ENCODE measurements at regions not wholly inside any gene's neighbourhood (a gene's known extent, or its start where the extent isn't known, plus 50 kb on each side); places are given as distances from the start of the nearest gene placed in this dataset.

DNA sequence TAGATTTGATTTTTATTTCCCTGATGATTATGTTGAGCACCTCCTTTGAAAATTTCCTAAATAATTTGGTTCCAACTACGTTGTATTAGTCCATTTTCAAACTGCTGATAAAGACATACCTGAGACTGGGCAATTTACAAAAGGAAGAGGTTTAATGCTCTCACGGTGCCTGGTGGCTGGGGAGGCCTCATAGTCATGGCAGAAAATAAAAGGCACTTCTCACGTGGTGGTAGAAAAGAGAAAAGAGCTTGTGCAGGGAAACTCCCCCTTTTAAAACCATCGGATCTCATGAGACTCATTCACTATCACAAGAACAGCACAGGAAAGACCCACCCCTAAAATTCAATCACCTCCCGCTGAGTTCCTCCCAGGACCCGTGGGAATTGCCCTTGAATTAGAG lies 372.3 kb downstream of the RPL10L start:
- Histone ChIP-seq H3K27ac (no peak overlapping the region), H3K4me1 (no peaks in the 10 kb centered on the region), H3K4me3 (no peak overlapping the region), H3K27me3 (no peaks in the 10 kb centered on the region), H3K36me3 (no peaks in the 10 kb centered on the region), H3K9me3 (peaks cover 0 to 6% (median 0%) of the 10 kb centered on the region in 11 donors)
- intact Hi-C loops (cut with DNase I): no loop called here
- ATAC-seq (no peak), DNase-seq (no peak)
- 49 to 56% methylated on average over 6 of the region's 6 CpGs for WGBS, 2 donors
- TF ChIP-seq, protein P1, sequence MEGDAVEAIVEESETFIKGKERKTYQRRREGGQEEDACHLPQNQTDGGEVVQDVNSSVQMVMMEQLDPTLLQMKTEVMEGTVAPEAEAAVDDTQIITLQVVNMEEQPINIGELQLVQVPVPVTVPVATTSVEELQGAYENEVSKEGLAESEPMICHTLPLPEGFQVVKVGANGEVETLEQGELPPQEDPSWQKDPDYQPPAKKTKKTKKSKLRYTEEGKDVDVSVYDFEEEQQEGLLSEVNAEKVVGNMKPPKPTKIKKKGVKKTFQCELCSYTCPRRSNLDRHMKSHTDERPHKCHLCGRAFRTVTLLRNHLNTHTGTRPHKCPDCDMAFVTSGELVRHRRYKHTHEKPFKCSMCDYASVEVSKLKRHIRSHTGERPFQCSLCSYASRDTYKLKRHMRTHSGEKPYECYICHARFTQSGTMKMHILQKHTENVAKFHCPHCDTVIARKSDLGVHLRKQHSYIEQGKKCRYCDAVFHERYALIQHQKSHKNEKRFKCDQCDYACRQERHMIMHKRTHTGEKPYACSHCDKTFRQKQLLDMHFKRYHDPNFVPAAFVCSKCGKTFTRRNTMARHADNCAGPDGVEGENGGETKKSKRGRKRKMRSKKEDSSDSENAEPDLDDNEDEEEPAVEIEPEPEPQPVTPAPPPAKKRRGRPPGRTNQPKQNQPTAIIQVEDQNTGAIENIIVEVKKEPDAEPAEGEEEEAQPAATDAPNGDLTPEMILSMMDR (IDR thresholded peaks at IDR 0.05): no peak

DNA sequence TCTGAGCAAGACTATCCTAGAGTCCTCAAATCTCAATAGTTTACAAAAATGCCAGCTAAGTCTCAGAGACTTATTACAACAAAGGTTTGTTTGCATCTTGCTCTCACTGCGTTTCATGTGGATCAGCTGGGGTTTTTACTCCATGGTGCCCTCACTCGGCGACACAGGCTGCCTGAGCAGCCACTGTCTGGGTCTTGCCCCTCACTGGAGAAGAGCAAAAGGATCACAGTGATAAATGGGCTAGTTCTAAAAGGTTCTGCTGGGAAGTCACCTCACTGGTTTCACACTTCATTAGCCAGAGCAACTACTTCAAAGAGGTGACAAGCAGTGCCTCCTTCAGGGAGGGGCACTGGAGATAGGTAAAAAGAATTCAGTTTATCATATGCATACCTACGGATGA lies 392.0 kb downstream of the RPL10L start:
- Histone ChIP-seq H3K36me3 (no peaks in the 10 kb centered on the region), H3K27me3 (no peaks in the 10 kb centered on the region), H3K9me3 (peaks cover 0 to under 1% (median 0%) of the 10 kb centered on the region in 11 donors), H3K4me3 (no peak overlapping the region), H3K4me1 (no peaks in the 10 kb centered on the region), H3K27ac (no peak overlapping the region)
- 46 to 50% methylated on average over 4 of the region's 4 CpGs for WGBS, 2 donors
- intact Hi-C loops (cut with DNase I): no loop called here
- DNase-seq: no peak
- no peak for ATAC-seq
- TF ChIP-seq, protein P1 (IDR thresholded peaks at IDR 0.05): no peak

DNA sequence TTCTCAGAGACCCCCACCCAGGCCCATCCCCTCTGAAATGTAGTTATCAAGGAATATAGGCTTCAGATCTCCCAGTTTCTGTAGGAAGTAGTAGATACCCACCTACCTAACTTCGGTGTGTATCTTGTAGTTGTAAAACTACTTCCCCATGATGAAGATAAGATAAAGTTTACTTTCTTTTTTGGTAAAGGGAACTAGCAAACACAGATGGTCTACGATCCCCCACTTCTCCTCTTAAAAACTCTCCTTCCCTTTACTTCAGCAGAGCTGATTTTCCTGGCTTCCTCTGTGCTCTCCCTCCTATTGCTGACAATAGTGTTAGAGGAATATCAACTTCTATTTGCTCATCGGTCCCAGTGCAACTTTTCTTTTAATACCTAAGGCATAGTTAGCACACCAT lies 395.2 kb downstream of the RPL10L start:
- TF ChIP-seq, protein P1 (IDR thresholded peaks at IDR 0.05): no peak
- 66 to 69% methylated on average over 3 of the region's 3 CpGs for WGBS, 2 donors
- intact Hi-C loops (cut with DNase I): no loop called here
- Histone ChIP-seq H3K4me1 (no peaks in the 10 kb centered on the region), H3K4me3 (no peak overlapping the region), H3K9me3 (peaks cover 0 to 4% (median 0%) of the 10 kb centered on the region in 11 donors), H3K27ac (no peak overlapping the region), H3K27me3 (no peaks in the 10 kb centered on the region), H3K36me3 (no peaks in the 10 kb centered on the region)
- DNase-seq: no peak
- ATAC-seq: no peak

DNA sequence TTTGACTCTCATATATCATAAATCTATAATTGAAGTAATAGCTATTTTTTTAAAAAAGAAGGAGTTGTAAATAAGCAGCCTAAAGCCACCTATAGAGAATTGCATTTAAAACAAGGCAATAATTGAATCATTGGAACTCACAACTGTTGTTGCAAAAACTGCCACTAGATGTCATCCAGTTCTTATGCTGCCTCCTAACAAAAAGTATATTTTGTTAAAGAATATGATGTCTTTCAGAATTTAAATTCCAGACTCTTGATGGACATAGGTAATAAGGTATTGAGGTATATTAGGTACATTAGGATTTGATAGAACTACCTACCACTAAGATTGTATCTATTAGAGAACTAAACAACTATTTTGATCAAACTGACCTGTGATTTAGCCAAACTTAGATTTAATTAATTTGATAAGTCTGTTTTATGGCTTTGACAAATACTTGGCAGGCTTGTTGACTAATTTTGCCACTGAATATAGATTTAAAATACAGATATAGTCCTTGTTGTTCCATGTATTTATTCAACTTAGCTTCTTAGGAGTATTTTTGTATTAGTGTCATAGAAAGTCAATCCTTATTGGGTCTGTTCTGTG lies 401.4 kb downstream of the RPL10L start:
- ATAC-seq (no peak), DNase-seq (no peak)
- no peak overlapping the region for H3K27ac ChIP-seq
- peaks cover 0 to 4% (median 0%) of the 10 kb centered on the region in 11 donors for H3K9me3 ChIP-seq
- H3K4me3 ChIP-seq: no peak overlapping the region
- H3K4me1 ChIP-seq: no peaks in the 10 kb centered on the region
- TF ChIP-seq, protein P1 (IDR thresholded peaks at IDR 0.05): peak in 7 of 9 donors; percentile 31 to 54 (median 38)
- H3K27me3 ChIP-seq: no peaks in the 10 kb centered on the region
- no peaks in the 10 kb centered on the region for H3K36me3 ChIP-seq
- intact Hi-C loops (cut with DNase I): no loop called here
